H1 (cell line): ENCODE measurements at regions not wholly inside any gene's neighbourhood (a gene's known extent, or its start where the extent isn't known, plus 50 kb on each side); places are given as distances from the start of the nearest gene placed in this dataset.

Source experiments
- CTCF ChIA-PET: fragments of 300-600 bp; sonication (Branson Sonifier 250); formaldehyde crosslinking; loops from one replicate; lab custom pipeline; 2021; ENCODE audit not compliant: partially characterized antibody; lab: Charles Lee
- POLR2A ChIA-PET: fragments of 300-600 bp; sonication (Branson Sonifier 250); formaldehyde crosslinking; loops from one replicate; lab custom pipeline; 2021; ENCODE audit warnings: inconsistent platforms; ENCODE audit not compliant: partially characterized antibody; lab: Charles Lee
- DNase-seq, 2 experiments: peaks; one replicate each; pipeline versions ENCODE4 v3.0.0 to v3.0.0-alpha.2; 2010 to 2022; ENCODE audit warnings: low spot score in 2 of 2, low read depth in 1 of 2, mixed read lengths in 1 of 2
- FAIRE-seq: peaks from 2 replicates; lab custom pipeline; 2011; peaks lifted over from hg19 to GRCh38; lab: Jason Lieb, UNC
- H2AFZ ChIP-seq: 2 replicates; pipeline ENCODE4 v1.8.1; 2012; ENCODE audit warnings: low read length, inconsistent platforms
- H2AK5ac ChIP-seq: 2 replicates; pipeline ENCODE4 v1.6.1; 2013; ENCODE audit warnings: low read depth, low read length
- H2BK120ac ChIP-seq: replicated peaks from 2 replicates; pipeline ENCODE3; 2013; ENCODE audit warnings: low read depth, low read length, inconsistent platforms
- H2BK12ac ChIP-seq: 2 replicates; pipeline ENCODE4 v1.6.1; 2013; ENCODE audit warnings: low read depth, low read length
- H2BK15ac ChIP-seq: 2 replicates; pipeline ENCODE4 v1.6.1; 2013; ENCODE audit warnings: low read length
- H2BK20ac ChIP-seq: 2 replicates; pipeline ENCODE4 v1.6.1; 2013; ENCODE audit warnings: low read length
- H2BK5ac ChIP-seq: 2 replicates; pipeline ENCODE4 v1.6.1; 2013; ENCODE audit warnings: low read depth, low read length
- H3K14ac ChIP-seq: 2 replicates; pipeline ENCODE4 v1.6.1; 2013; ENCODE audit warnings: inconsistent platforms; ENCODE audit not compliant: insufficient read length
- H3K18ac ChIP-seq: 2 replicates; pipeline ENCODE4 v1.6.1; 2013; ENCODE audit warnings: low read length; ENCODE audit errors: extremely low read depth
- H3K23ac ChIP-seq: 2 replicates; pipeline ENCODE4 v1.6.1; 2013; ENCODE audit warnings: inconsistent platforms; ENCODE audit not compliant: insufficient read length
- H3K23me2 ChIP-seq: 2 replicates; pipeline ENCODE4 v1.6.1; 2013; ENCODE audit warnings: low read depth, low read length
- H3K27ac ChIP-seq: 2 replicates; pipeline ENCODE4 v1.6.1; 2011; ENCODE audit warnings: low read depth, low read length, inconsistent platforms
- H3K27me3 ChIP-seq, 4 experiments: replicated peaks in 1 of 4; 1 replicate in 1 of 4; 2 replicates in 3 of 4; pipeline versions ENCODE4 v1.6.1 to v1.8.1; 2011 to 2013; ENCODE audit warnings: low read length in 3 of 4, mild to moderate bottlenecking in 3 of 4, inconsistent platforms in 2 of 4, mixed read lengths in 2 of 4, moderate library complexity in 1 of 4; ENCODE audit not compliant: control insufficient read depth in 3 of 4, insufficient read depth in 3 of 4; ENCODE audit errors: extremely low read depth in 1 of 4
- H3K36me3 ChIP-seq, 4 experiments: 2 replicates each; pipeline versions ENCODE4 v1.6.1 to v1.8.1; 2011 to 2013; ENCODE audit warnings: mild to moderate bottlenecking in 4 of 4, low read length in 3 of 4, moderate library complexity in 2 of 4, control low read depth in 1 of 4, inconsistent platforms in 1 of 4; ENCODE audit not compliant: insufficient read depth in 4 of 4, control insufficient read depth in 2 of 4
- H3K4ac ChIP-seq: replicated peaks from 2 replicates; pipeline ENCODE3; 2013; ENCODE audit warnings: low read length, low read depth, mixed read lengths, inconsistent platforms; ENCODE audit not compliant: insufficient read length
- H3K4me1 ChIP-seq, 4 experiments: replicated peaks in 1 of 4; 1 replicate in 1 of 4; 2 replicates in 3 of 4; pipeline versions ENCODE4 v1.6.1 to v1.8.1; 2011 to 2013; ENCODE audit warnings: low read length in 3 of 4, inconsistent platforms in 2 of 4, mixed read lengths in 1 of 4; ENCODE audit not compliant: insufficient read depth in 4 of 4, control insufficient read depth in 3 of 4
- H3K4me2 ChIP-seq, 2 experiments: 2 replicates each; pipeline versions ENCODE4 v1.6.1 to v1.8.1; 2011 to 2013; ENCODE audit warnings: low read depth in 2 of 2, low read length in 2 of 2, control low read depth in 1 of 2, inconsistent platforms in 1 of 2, mild to moderate bottlenecking in 1 of 2; ENCODE audit not compliant: insufficient read depth in 1 of 2
- H3K4me3 ChIP-seq, 4 experiments: fragments of 200-600, 300-600 bp in 1 of 4; sonication (generic), shearing (Covaris generic), sonication (Bioruptor Twin) in 1 of 4; 2 replicates each; pipeline versions ENCODE4 v1.5.1 to v1.8.1; 2011 to 2016; ENCODE audit warnings: low read length in 4 of 4, low read depth in 3 of 4, control low read depth in 2 of 4, inconsistent platforms in 2 of 4, mild to moderate bottlenecking in 2 of 4, mixed read lengths in 1 of 4, moderate library complexity in 1 of 4; ENCODE audit not compliant: insufficient read depth in 2 of 4; ENCODE audit errors: extremely low read depth in 1 of 4
- H3K56ac ChIP-seq: replicated peaks from 2 replicates; pipeline ENCODE3; 2013; ENCODE audit warnings: low read depth, mild to moderate bottlenecking, mixed read lengths, low read length, inconsistent platforms; ENCODE audit not compliant: insufficient read length
- H3K79me1 ChIP-seq: 2 replicates; pipeline ENCODE4 v1.6.1; 2013; ENCODE audit warnings: low read depth, low read length, control low read depth
- H3K79me2 ChIP-seq, 2 experiments: 2 replicates each; pipeline versions ENCODE4 v1.6.1 to v1.8.1; 2012 to 2013; ENCODE audit warnings: low read length in 2 of 2, mild to moderate bottlenecking in 2 of 2, inconsistent platforms in 1 of 2; ENCODE audit not compliant: insufficient read depth in 2 of 2, control insufficient read depth in 1 of 2
- H3K9ac ChIP-seq, 4 experiments: replicated peaks in 1 of 4; 1 replicate in 1 of 4; 2 replicates in 3 of 4; pipeline versions ENCODE4 v1.6.1 to v1.8.1; 2011 to 2013; ENCODE audit warnings: low read depth in 3 of 4, low read length in 3 of 4, control low read depth in 2 of 4, mild to moderate bottlenecking in 2 of 4, moderate library complexity in 2 of 4, inconsistent platforms in 1 of 4; ENCODE audit errors: extremely low read depth in 1 of 4
- H3K9me3 ChIP-seq, 2 experiments: 2 replicates each; pipeline versions ENCODE4 v1.6.1 to v1.8.1; 2012 to 2013; ENCODE audit warnings: mild to moderate bottlenecking in 2 of 2, moderate library complexity in 2 of 2, control low read depth in 1 of 2, inconsistent platforms in 1 of 2, low read depth in 1 of 2, low read length in 1 of 2, mixed read lengths in 1 of 2; ENCODE audit not compliant: insufficient read depth in 2 of 2
- H4K20me1 ChIP-seq, 2 experiments: replicated peaks in 1 of 2; 2 replicates each; pipeline versions ENCODE3 to v1.8.1; 2011 to 2013; ENCODE audit warnings: inconsistent platforms in 2 of 2, low read length in 2 of 2, mild to moderate bottlenecking in 1 of 2; ENCODE audit not compliant: insufficient read depth in 2 of 2, control insufficient read depth in 1 of 2
- H4K5ac ChIP-seq: 2 replicates; pipeline ENCODE4 v1.6.1; 2013; ENCODE audit warnings: low read length, low read depth, mixed read lengths, inconsistent platforms; ENCODE audit not compliant: insufficient read length
- H4K8ac ChIP-seq: 2 replicates; pipeline ENCODE4 v1.8.0; 2013; ENCODE audit warnings: mild to moderate bottlenecking, moderate library complexity, low read length, inconsistent platforms; ENCODE audit not compliant: insufficient read depth; ENCODE audit errors: extremely low read depth
- H4K91ac ChIP-seq: replicated peaks from 2 replicates; pipeline ENCODE3; 2013; ENCODE audit warnings: low read length, mixed read lengths, inconsistent platforms; ENCODE audit not compliant: insufficient read length
- CTCF ChIP-seq, 3 experiments: IDR thresholded peaks; 1 replicate in 2 of 3; 2 replicates in 1 of 3; pipeline versions ENCODE4 v1.5.1 to v1.6.1; 2011; ENCODE audit warnings: low read length in 3 of 3, mild to moderate bottlenecking in 3 of 3, inconsistent platforms in 2 of 3, low read depth in 1 of 3, moderate library complexity in 1 of 3; ENCODE audit not compliant: insufficient read depth in 1 of 3; ENCODE audit errors: control extremely low read depth in 1 of 3
- KDM5A ChIP-seq: fragments of 200-600 bp; IDR thresholded peaks from 2 replicates; pipeline ENCODE4 v1.7.1; 2012; ENCODE audit warnings: mild to moderate bottlenecking, low read length, inconsistent platforms, mixed read lengths
- SIRT6 ChIP-seq: IDR thresholded peaks from one replicate; pipeline ENCODE4 v1.7.1; 2012; ENCODE audit warnings: low read length, inconsistent platforms
- WGBS, 2 experiments: shearing (Covaris generic) in 1 of 2; methylation state at CpG; one replicate each; pipeline versions ENCODE4 v1.1.6 to v1.1.7; 2013 to 2015; ENCODE audit warnings: low lambda C conversion rate in 2 of 2, mixed read lengths in 2 of 2, inconsistent platforms in 1 of 2, low coverage in 1 of 2, missing lambda C conversion rate in 1 of 2; ENCODE audit not compliant: insufficient replicate concordance in 2 of 2, insufficient coverage in 1 of 2, insufficient read length in 1 of 2; ENCODE audit errors: extremely low coverage in 1 of 2, missing lambda C conversion rate in 1 of 2; 5-methylcytosine and 5-hydroxymethylcytosine counted together

- Histone ChIP-seq H3K9ac (no peak overlapping the region), H2AK5ac (no peak overlapping the region), H3K27ac (no peak overlapping the region), H3K23me2 (no peaks in the 10 kb centered on the region), H3K4me2 (no peak overlapping the region), H3K79me2 (no peaks in the 10 kb centered on the region), H3K4me1 (peaks cover 0 to 10% (median 7%) of the 10 kb centered on the region in 4 experiments; a peak in 4 of 7 replicates), H4K8ac (no peak overlapping the region), H2AFZ (no peak overlapping the region), H3K27me3 (no peaks in the 10 kb centered on the region), H3K79me1 (no peaks in the 10 kb centered on the region), H2BK120ac (no peak overlapping the region), H3K14ac (no peak overlapping the region), H2BK15ac (no peak overlapping the region), H2BK20ac (no peak overlapping the region), H4K91ac (no peak overlapping the region), H3K18ac (no peak overlapping the region), H3K9me3 (peaks cover 7 to 10% of the 10 kb centered on the region in 2 experiments; a peak in 3 of 4 replicates), H3K36me3 (no peaks in the 10 kb centered on the region), H3K4ac (no peak overlapping the region), H2BK12ac (no peak overlapping the region), H4K5ac (no peak overlapping the region), H2BK5ac (no peak overlapping the region), H4K20me1 (no peaks in the 10 kb centered on the region), H3K56ac (no peak overlapping the region), H3K23ac (no peak overlapping the region), H3K4me3 (no peak overlapping the region)
- ChIA-PET CTCF (no interaction called here), POLR2A (no interaction called here)
- FAIRE-seq (no peak), DNase-seq (no peak)
- WGBS, 2 experiments: 91% methylated on average over 6 of the region's 6 CpGs; no CpG with 5 or more reads in 1 of the 2 experiments
- TF ChIP-seq SIRT6 (no peak), CTCF (IDR thresholded peaks at IDR 0.05; ENCODE audit: control extremely low read depth in 1 of 3, insufficient read depth in 1 of 3, low read depth in 1 of 3, low read length in 3 of 3) (no peak), KDM5A (no peak)
These were observed 160.8 kb upstream of the MAP1B start for GRCh38 chr5:71946343-71947030.
